ENCODE measurements at regions not wholly inside any gene's neighbourhood (a gene's known extent, or its start where the extent isn't known, plus 50 kb on each side); places are given as distances from the start of the nearest gene placed in this dataset.
A peak's percentile ranks its signal among the peaks of the same experiment; 100 is the strongest.
"Not testable (repeated sequence)": the region's sequence is repeated elsewhere in the genome, so short reads cannot be mapped to it uniquely, and the experiment has no call there.

DNA sequence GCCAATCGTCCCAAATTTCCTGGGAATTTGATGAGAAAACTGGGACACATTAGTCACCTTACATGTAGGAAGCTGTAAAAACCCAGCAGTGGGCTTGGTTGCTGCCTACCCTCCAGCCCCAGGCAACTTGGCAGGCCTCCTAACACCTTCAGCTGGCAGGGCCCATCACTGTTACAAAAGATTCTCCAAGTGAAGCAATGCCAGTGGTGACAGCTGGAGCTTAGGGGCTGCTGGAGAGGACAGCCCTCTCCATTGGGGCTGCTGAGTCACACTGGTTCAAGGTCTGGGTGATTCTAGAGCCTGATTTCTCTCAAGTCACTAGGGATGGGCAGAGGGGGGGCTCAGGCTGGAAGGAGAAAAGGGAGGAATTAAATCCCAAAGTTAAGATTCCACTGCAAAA, 180.6 kb downstream of the COPRS start:
- DNase-seq (ENCODE audit: low read depth in 2 of 2), result no peak

GRCh38 chr17:31677681-31678080, 181.4 kb downstream of the COPRS start:
- DNase-seq (ENCODE audit: low read depth in 2 of 2), result no peak

DNA sequence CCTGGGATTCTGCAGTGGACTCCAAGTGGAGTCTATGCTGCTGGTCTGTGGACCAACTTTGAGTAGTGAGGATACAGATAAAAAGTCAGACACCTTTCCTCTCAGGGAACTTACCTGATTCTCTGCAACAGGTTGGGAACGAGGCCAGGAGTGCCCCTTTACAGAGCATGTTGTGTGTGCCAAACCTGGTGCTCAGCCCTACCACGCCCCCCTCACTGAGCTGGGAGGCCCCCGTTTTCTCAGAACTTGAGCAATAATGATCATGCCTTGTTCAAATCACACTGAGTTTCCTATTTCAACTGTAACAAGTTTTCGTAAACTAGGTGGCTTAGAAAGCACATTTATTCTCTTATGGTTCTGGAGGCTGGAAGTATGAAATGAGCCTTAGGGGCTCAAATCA, 182.0 kb downstream of the COPRS start:
- DNase-seq (ENCODE audit: low read depth in 2 of 2), result no peak

GRCh38 chr17:31675392-31675791, 183.7 kb downstream of the COPRS start:
- DNase-seq (ENCODE audit: low read depth in 2 of 2), result not testable (repeated sequence)

DNA sequence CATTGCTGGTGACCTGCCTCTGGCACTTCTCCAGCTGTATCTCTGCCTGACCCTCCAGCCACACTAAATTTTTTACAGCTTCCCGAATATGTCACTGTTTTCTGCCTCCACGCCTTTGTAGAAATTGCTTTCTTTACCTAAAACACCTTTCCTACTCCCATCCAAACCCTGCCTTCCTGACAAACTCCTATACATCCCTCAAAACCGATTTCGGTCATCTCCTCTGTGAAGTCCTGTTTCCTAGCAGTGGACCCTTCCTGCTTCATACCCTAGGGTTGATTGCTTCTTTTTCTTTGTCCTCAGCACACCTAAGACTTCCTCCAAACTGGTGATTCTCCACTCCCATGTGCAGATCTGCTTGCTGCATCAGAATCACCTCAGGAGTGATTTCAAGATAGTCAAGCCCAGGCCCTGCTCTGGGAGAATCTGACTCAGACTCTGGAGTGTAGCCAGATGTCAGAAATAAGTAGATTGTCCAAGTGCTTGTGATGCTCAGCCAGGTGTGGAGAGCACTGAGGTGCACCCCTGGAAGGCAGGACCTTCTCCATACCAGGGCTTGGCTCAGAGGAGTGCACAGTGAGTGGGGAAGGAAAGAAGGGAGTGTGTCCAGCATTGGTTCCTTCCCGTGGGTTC, 184.2 kb downstream of the COPRS start:
- DNase-seq (ENCODE audit: low read depth in 2 of 2), result no peak

- DNase-seq (ENCODE audit: low read depth in 2 of 2), result peak in 1 of 2 experiments; percentile 53
Observed at GRCh38 chr17:31674305-31674704, 184.7 kb downstream of the COPRS start.

DNA sequence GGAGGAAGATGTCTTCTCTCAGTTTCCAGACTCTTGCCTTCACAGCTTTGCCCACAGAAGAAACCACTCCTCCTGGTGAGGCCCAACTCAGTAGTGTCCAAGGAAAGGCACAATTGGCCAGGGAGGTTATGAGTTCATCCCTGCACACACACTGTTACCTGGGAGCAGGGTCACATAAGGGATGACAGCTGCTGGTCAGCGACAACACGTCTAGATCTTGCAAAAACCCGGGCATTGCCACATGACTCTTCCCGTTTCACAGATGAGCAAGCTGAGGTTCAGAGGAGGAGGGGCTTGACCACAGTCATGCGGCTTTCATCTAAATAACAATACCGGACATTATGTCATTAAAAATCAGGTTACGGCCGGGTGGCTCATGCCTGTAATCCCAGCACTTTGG, 186.0 kb downstream of the COPRS start:
- DNase-seq (ENCODE audit: low read depth in 2 of 2), result no peak

DNA sequence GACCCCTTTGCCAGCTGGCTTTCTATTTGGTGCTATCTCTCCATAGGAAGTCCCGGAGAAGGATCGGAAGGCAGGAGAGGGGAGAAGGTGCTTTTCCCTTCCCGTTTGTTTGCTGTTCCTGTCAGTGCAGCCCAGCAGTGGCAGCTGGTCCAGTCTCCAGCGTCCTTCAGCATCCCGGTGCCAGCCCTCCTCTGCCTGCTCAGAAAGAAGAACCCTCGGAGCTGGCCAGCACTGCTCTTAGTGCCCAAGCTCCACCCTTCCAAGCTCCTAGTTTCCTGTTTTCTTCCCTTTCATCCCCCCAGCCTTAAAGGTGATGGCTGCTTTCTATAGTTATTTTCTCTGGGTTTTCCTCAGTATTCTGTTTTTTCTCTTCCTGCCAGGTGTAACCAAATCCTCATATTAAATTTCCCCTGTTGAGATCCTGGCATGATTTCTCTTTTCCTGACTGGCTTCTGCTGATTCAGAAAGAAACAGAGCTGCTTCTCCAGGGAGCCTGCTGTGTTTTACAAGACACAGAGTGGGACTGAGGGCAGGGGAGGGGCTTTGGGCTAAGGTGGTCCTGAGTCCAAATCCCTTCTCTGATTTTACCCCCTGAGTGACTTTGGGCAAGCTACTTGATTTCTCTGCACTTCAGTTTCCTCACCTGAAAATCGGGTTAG, 186.8 kb downstream of the COPRS start:
- no peak for DNase-seq (ENCODE audit: low read depth in 2 of 2)

DNA sequence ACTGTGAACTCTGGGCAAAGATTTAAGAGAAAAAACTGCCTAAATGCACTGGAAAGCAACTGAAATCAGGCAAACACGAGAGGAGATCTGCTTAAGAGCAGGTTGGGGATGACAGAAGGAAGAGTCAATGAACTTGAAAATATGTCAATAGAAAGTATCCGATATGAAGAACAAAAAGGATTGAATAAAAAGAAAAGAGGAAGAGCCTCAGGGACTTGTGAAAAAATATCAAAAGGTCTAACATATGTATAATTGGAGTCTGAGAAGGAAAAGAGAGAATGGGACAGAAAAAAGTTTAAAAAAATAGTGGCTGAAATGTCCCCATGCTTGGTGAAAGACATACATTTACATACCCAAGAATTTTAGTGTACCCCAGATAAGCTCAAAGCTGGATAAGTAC, 195.5 kb downstream of the COPRS start:
- DNase-seq (ENCODE audit: low read depth in 2 of 2), result no peak

GRCh38 chr17:31660684-31661083, 198.4 kb downstream of the COPRS start:
- no peak for DNase-seq (ENCODE audit: low read depth in 2 of 2)

- DNase-seq (ENCODE audit: low read depth in 2 of 2), result no peak
Observed at GRCh38 chr17:31657876-31658275, 201.2 kb downstream of the COPRS start.

- DNase-seq (ENCODE audit: low read depth in 2 of 2), result no peak
Observed at GRCh38 chr17:31654936-31655335, 204.1 kb downstream of the COPRS start.

GRCh38 chr17:31653691-31654090, 205.4 kb downstream of the COPRS start:
- DNase-seq (ENCODE audit: low read depth in 2 of 2), result no peak

- DNase-seq (ENCODE audit: low read depth in 2 of 2), result no peak
Observed at GRCh38 chr17:31650756-31651520, 208.1 kb downstream of the COPRS start.

DNA sequence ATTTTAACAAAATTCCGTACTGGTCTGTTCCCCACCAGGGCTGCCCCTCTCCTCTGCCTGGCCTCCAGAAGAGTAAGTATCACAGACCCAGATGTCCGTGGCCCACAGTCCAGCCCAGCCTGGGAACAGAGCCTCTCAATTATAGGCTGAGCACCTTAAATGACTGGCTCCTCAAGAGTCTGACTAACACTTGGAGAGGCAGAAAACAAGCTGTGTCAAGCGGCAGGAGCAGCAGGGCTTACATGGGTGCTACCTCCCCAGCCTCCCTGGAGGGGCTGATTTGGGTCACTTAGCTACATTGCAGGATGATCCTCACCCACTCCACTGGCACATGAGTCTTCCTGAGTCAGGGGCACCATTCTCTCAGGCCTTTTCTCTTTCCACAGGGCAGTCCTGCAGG, 209.7 kb downstream of the COPRS start:
- no peak for DNase-seq (ENCODE audit: low read depth in 2 of 2)

DNA sequence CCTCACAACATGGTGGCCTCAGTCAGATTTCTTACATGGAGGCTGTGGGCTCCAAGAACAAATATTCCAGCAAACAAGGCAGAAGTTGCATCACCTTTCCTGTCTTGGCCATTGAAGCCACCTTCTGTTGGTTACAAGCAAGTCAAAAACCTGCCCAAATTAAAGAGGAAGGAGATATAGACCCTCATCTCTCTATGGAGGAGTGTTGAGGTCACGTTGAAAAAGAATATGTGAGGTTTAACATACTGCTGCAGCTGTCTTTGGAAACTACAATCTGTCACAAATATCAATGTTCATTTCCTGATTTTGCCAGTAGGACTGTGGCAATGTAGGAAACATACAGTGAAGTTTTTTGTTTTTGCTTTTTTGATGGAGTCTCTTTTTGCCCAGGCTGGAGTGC, 211.4 kb downstream of the COPRS start:
- no peak for DNase-seq (ENCODE audit: low read depth in 2 of 2)

GRCh38 chr17:31646642-31647041, 212.4 kb downstream of the COPRS start:
- DNase-seq (ENCODE audit: low read depth in 2 of 2), result no peak

DNA sequence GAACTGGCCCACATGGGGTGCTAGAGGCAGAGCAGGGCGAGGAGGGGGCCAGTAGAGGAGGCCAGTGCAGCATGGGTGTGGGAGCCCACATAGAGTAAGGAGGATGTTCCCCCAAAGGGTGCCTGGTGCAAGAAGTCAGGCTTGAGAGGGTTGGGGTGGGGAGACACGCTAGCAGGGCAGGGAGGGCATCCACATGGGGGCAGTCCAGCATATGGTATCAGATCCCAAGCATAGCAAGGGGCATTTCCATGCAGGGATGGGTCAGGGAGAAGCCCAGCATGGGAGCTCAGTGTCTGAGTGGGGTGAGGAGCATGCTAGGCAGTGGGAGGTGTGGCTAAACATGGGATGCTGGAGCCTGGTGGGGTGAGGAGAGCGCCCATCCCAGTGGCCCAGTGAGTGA, 213.7 kb downstream of the COPRS start:
- DNase-seq (ENCODE audit: low read depth in 2 of 2), result no peak

DNA sequence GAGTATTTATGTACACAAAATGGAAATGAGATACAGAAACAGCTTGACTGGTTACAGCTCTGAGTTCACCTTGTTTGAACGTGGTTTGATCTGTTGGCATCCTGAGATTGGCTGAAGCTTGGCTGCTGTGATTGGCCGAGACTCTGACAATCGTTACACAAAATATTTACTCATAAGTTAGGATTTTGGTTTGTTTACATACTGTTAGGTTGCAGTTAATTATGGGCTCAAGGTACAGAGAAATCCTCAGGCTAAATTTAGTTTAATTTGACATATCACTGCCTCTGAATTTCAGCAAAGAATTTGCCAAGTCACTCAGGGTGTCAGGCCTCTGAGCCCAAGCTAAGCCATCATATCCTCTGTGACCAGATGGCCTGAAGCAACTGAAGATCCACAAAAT, 227.3 kb downstream of the COPRS start:
- no peak for DNase-seq (ENCODE audit: low read depth in 2 of 2)

DNA sequence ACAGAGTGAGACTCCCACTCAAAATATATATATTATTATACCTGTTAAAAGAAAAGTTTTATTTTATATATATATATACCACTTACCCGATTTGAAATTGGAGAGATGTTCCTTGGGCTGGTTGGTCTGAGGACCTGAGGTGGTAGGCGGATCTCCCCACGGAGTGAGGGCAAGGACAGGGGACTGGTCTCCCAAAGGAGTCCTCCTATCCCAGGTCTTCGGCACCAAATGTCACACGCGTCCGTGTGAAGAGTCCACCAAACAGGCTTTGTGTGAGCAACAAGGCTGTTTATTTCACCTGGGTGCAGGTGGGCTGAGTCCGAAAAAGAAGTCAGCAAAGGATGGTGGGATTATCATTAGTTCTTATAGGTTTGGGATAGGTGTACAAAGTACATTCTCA, 228.2 kb downstream of the COPRS start:
- not testable (repeated sequence) for DNase-seq (ENCODE audit: low read depth in 2 of 2)

DNA sequence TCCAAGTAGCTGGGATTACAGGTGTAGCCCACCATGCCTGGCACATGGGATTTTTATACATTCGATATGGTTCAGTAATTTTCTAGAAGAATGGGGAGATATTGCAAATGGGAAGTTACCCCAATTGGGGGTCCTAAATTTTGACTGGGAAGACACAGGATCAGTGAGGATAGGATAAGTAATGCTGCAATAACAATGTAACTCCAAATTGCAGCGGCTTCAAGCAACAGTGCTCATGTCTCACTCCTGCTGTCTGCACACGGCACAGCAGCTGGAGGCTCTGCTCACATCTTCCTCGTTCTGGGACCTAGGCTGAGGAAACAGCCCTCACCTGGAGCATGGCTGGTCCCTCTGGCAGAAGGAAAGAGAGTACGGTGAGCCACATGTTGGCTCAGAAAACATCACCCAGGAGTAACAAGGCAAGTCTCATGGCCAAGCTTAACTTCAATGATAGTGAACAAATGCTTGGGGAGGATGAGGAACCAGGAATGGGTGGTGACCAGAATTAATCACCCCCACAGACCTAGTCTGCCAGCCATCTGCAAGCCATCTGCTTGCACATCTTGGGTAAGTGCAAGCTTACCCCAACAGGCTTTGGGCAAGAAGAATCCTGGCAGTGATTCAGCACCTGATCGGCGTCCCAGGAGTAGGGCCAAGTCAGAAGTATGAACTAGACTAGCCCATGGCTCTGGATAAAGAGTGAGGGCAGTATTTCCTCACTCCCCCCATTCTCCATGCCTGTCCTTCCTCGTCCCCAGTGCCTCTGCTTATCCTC, 229.2 kb downstream of the COPRS start:
- peak; percentile 75 to 79 for DNase-seq (ENCODE audit: low read depth in 2 of 2)

DNA sequence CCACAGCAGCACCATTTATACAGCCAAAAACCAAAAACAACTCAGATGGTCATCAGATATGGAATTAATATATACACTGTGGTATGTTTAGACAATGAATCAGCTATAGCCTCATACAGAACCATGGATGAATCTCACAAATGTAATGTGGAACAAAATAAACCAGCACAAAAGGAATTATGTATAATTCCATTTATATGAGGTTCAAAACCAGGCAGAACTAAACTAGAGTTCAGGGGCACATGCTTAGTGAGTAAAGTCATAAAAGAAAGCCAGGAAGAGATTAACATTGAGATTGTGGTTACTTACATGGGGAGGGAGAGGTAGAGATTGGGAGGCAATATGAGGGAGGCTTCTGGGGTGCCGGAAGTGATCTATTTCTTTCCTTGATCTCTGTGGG, 231.1 kb downstream of the COPRS start:
- peak; percentile 78 to 79 for DNase-seq (ENCODE audit: low read depth in 2 of 2)
